K562 (cell line): ENCODE measurements at regions not wholly inside any gene's neighbourhood (a gene's known extent, or its start where the extent isn't known, plus 50 kb on each side); places are given as distances from the start of the nearest gene placed in this dataset.

ENCODE experiments used
- CTCF ChIP-seq, 3 experiments: IDR thresholded peaks in 2 of 3; conservative IDR thresholded peaks in 1 of 3; 2 replicates each; pipeline ENCODE4 v1.5.1; 2011 to 2012; ENCODE audit warnings: low read length in 3 of 3, mild to moderate bottlenecking in 3 of 3, control low read depth in 2 of 3, improper control_type of control experiment in 1 of 3, inconsistent platforms in 1 of 3, low read depth in 1 of 3, mixed read lengths in 1 of 3, moderate library complexity in 1 of 3; ENCODE audit not compliant: insufficient read depth in 2 of 3
- EP300 ChIP-seq: IDR thresholded peaks from 2 replicates; pipeline ENCODE4 v1.6.1; 2012; ENCODE audit warnings: low read length, improper control_type of control experiment
- FOSL1 ChIP-seq: fragments of 200-800 bp; sonication (Bioruptor generic); conservative IDR thresholded peaks from 2 replicates; pipeline ENCODE4 v1.6.1; 2016; ENCODE audit warnings: missing genetic modification characterization, missing compliant biosample characterization
- ZNF274 ChIP-seq: IDR thresholded peaks from 2 replicates; pipeline ENCODE4 v1.6.1; 2011; ENCODE audit warnings: low read depth, mild to moderate bottlenecking, low read length, moderate library complexity, borderline replicate concordance

GRCh38 chr15:29888646-29889045, 66.4 kb upstream of the TJP1 start:
- no peak for TF ChIP-seq ZNF274
- TF ChIP-seq CTCF (IDR thresholded peaks at IDR 0.05 in 2 of 3, conservative IDR thresholded peaks at IDR 0.05 in 1 of 3; ENCODE audit: insufficient read depth in 2 of 3, low read depth in 1 of 3, low read length in 3 of 3), result no peak
- TF ChIP-seq FOSL1 (tag), result no peak
- TF ChIP-seq EP300, result no peak
